ENCODE measurements at regions not wholly inside any gene's neighbourhood (a gene's known extent, or its start where the extent isn't known, plus 50 kb on each side); places are given as distances from the start of the nearest gene placed in this dataset.

DNA sequence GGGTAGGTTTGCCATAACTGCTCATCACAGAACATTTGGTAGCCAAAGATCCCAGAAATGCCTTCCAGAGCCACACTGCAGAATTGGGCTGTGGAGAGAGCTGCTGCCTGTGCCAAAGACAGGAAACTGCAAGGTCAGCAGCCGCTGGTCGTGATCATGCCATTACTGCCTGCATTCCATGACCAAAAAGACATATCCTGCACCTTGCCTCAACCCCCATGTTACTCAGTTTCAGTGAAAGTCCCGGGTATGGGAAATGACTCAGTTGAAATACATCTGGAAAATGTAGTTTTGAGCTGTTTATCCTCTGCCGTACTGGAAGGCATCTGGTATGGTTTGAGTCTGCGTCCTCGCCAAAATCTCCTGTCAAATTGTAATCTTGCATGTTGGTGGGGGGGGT, 161.7 kb downstream of the FCRL5 start:
- TF ChIP-seq, protein P1, sequence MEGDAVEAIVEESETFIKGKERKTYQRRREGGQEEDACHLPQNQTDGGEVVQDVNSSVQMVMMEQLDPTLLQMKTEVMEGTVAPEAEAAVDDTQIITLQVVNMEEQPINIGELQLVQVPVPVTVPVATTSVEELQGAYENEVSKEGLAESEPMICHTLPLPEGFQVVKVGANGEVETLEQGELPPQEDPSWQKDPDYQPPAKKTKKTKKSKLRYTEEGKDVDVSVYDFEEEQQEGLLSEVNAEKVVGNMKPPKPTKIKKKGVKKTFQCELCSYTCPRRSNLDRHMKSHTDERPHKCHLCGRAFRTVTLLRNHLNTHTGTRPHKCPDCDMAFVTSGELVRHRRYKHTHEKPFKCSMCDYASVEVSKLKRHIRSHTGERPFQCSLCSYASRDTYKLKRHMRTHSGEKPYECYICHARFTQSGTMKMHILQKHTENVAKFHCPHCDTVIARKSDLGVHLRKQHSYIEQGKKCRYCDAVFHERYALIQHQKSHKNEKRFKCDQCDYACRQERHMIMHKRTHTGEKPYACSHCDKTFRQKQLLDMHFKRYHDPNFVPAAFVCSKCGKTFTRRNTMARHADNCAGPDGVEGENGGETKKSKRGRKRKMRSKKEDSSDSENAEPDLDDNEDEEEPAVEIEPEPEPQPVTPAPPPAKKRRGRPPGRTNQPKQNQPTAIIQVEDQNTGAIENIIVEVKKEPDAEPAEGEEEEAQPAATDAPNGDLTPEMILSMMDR (conservative IDR thresholded peaks at IDR 0.05; ENCODE audit: low read depth, low read length): no peak
- TF ChIP-seq EZH2 (IDR thresholded peaks at IDR 0.05; ENCODE audit: borderline replicate concordance, low read depth, low read length, poor library complexity, severe bottlenecking): no peak
